Activated gamma-delta T cell treated with Interleukin-2 at 50 U/mL for 16 hours (primary cell): ENCODE measurements at regions not wholly inside any gene's neighbourhood (a gene's known extent, or its start where the extent isn't known, plus 50 kb on each side); places are given as distances from the start of the nearest gene placed in this dataset.

ENCODE experiments used
- DNase-seq: peaks from one replicate; pipeline ENCODE4 v3.0.0-alpha.2; 2020

DNA sequence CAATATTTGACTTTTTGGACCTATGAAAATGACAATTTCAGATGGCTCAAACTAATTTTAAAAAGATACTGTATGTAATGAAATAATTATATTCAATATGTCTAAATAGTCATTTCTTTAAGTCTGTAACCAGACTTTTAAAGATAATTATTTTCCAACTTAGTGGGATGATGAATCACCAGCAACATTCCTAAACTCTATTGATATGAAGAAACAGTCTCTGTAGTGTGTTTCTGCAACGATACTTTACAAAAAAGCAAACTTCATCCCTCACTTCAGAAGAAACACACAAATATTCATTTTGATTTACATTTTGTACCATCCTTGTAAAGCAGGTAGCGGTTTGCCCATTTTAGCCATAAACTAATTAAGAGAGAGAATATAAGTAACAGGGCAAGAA, 417.4 kb downstream of the EFNB2 start:
- no peak for DNase-seq

DNA sequence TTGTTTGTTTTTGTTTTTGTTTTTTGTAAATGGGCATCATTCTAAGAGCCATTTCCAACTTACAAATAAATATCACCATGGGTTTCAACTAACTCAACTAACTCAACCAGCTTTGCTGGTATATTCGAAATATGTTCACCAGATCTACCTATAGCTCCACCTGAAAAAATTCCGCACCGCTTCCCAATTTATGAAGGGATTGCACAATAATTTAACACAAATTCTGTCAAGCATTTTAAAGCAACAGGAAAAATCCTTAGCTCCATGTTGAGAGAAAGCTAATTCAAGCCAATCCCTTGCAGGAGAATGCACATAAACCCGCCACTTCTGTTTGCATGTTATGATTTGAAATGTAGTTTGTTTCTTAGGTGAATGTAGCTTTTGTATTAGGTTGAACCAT, 417.8 kb downstream of the EFNB2 start:
- no peak for DNase-seq

DNA sequence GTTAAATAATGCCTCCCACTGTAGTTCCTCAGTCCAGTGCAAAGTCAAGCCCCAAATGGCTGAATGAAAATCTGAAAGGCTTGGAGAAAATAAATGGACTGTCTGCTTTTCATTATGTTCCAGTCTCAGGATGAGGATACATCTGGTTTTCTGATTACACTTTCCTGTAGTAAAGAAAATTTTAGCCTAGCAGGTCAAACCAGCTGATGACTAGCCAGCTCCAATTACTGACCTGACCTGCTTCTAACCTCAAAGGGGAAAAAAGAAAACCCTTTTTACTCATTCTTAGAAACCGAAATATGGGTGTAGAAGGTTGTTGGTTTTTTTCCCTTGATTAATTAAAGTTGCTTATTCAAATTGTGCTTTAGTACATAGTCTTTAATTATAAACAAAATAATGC, 418.4 kb downstream of the EFNB2 start:
- no peak for DNase-seq

DNA sequence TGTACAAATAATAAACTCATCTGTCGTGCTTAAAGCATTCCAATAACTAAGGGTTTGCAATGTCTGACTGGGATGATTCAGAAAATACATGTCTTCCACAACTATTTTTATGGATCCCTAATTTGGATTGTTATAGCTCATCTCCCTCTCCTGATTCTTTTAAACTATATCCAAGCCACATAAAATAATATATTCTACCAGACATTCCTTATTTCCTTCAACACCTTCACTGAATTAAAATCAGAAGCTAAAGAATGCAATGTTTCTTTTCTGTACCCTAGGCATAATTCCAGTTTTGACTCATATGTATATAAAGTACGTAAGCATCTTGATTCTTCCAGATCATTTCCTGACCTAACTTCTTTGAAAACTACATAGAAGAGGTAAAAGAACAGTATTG, 420.4 kb downstream of the EFNB2 start:
- no peak for DNase-seq

DNA sequence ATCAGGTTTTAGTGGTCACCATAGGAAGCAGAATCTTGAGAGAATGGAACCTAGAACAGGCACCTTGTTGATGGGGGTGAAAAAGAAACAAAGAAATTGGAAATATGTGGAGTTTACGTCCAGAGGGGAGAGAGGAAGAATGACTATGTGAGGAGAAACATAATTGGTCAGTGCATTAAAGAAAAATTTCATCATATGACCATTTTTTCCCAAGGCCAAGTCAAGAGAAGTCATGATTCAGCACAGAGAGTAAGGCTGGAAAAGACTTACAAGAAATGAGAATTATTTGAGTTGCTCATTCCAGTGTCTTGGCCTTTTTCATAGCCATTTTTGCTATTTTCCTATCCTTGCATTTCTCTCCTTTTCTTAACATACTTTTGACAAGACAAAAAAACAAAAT, 421.7 kb downstream of the EFNB2 start:
- DNase-seq: no peak

DNA sequence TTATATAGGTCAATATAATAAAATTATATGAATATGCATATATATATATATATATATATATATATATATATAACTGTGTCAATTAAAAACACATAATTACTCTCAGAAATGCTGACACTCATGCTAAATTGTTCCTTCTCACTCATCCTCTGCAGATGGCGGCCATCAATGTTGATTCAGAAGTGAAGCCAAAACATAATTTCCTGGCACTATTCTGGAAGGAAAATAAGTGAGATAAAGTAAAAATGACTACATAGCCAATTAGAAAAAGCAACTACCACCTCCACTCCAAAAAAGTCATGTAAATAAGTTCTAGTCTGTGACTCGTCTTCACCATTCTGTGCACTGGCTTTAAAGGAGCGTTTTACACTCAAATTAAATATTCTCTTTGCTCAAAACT, 423.3 kb downstream of the EFNB2 start:
- no peak for DNase-seq

DNA sequence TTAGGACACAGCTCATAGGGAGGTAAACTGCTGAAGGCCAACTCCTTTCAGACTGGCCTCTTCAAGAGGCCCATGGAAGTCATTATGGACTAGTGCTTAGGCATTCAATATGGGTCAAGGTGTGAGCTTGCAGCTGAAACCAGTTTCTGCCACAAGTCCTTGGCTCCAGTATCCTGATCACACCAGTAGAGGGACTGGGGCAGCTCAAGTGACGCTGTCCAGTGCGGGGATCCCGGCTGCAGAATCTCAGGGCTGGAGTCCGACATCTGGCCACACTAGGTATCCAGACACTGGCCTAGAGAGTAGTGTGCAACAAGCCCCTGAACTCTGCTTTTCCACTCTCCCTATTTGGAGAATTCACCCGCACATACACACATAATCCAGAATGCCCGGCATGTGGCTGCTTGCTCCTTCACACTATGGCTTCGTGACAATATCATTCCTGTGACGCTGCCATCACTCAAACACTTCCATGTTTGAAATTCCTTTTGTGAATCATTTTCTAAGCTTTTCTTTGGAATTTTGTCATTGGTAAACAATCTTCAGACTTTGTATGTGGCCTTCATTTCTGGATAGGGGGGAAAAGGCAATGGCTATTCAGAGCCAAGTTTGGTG, 425.1 kb downstream of the EFNB2 start:
- DNase-seq: no peak

DNA sequence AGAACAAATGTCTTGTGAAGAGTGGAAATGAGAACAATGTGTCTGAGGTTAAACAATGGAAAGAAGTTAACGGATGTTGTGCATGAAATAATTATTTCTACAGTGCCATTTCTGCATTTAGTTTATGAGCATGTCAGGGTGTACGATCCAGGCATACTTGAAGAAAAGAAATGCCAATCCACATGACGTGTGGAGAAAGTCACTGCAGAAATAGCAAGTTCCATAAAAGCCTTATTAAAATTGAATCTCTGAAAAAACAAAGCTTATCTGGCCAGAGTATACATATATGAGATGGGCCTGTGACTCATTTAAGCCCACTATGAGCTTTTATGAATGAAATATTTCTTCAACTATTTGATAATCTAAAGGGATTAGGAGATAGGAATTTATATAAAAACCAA, 426.1 kb downstream of the EFNB2 start:
- no peak for DNase-seq

DNA sequence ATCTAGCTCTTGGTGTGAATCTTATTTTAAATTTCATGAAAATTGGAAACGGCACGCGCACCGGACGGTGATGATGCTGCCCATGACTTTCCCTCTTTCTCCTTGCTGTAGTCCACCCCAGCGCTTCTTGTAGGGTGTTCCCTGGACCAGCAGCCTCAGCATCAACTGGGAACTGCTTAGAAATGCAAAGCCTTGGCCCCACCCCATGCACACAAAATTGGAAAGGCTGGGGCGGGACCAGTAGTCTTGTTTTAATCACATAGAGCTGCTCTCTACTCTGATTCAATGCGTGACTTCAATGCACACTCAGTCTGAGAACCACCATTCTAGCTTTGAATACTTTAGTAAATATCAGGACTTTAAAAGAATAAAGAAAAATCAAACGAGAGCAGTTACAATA, 427.1 kb downstream of the EFNB2 start:
- no peak for DNase-seq

DNA sequence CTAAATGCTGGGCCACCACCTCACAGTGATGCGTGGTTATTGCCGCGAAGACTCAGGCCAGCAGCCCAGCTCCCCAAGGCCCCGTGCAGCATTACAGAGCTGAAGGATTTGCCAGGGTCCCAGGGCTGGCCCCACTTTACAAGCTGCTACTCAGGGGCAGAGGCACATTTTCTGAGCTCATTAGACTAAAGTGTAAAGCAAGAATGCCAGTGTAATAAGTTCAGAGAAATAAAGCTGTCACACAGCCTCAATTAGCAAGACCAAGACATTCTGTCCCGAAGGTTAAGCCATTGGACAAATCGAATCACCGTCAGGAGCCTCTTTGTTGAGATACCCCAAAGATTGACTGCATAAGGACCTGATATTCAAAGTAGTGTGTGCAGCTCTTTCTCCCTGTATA, 428.4 kb downstream of the EFNB2 start:
- no peak for DNase-seq

DNA sequence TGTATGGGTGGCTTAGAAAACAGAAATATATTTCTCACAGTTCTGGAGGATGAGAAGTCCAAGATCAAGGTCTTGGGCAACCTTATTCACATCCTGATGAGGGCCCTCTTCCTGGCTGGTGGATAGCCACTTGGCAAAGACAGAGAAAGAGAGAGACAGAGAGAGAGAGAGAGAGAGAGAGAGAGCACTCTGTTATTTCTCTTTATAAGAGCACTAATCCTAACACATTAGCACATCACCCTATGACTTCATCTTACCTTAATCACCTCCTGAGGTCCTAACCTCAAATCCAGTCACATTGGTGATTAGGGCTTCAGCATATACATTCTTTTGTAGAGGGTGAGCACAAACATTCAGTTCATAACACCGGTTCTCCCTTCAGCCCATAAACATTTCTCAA, 430.3 kb downstream of the EFNB2 start:
- no peak for DNase-seq

DNA sequence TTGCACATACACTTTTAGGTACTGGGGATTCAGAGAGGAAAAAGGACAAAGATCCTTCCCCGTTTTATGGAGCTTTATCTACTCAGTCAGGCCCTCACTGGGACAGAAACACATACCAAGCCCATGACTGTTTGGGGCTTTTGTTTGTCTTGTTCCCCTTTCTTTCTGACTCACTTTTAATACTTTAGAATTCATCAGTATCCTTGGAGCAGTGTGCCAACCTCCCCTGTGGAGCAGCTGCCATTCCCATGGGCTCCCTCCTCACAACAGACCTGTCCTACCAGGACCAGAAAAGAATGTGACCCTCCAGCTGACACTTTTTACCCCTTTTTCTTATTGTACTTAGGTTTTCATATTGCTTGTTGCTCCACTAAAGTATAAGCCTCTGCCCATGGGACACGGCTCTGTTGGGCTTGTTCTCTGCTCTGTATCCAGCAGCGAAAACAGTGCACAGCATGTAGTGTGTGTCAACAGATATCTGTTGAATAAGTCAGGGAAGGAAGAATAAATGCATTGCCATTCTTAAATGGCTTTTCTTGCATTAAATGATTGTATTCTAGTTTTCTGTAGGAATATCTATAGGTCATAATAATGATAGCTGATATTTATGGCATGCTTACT, 431.1 kb downstream of the EFNB2 start:
- DNase-seq: no peak

DNA sequence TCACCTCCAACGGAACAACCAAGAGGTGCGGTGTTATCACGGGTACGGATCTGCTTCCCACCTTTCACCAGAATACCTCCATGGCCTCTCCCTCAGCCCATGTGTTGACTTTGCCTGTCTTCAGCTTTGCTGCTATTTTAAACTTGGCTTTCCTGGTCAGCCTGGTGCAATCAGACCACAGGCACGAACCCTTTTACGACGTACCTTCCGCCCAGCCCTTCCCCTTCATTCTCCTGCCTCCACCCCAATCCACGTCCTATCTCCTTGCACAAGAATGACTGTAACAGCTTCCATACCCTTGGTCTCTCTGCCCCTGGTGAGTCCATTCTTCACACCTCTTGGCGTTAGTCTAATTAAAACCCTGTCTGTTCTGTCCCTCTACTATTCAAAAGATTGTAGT, 431.7 kb downstream of the EFNB2 start:
- DNase-seq: no peak

DNA sequence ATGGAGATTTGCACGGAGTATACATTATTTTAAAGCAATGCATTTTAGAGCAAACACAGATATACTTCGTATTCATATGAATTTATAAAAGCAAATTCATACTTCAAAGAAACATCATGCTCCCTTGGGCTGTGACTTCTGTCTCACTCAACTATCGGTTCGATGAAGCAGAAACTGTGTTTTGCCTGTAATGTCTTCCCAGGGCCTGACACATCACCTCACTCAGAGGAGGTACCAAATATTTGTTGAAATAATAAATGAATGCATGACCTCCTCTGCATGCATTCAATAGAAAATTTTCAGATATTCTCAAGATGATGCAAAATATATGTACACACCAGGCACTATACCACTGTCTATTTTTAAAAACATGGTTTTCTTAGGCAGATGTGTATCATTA, 432.7 kb downstream of the EFNB2 start:
- no peak for DNase-seq

DNA sequence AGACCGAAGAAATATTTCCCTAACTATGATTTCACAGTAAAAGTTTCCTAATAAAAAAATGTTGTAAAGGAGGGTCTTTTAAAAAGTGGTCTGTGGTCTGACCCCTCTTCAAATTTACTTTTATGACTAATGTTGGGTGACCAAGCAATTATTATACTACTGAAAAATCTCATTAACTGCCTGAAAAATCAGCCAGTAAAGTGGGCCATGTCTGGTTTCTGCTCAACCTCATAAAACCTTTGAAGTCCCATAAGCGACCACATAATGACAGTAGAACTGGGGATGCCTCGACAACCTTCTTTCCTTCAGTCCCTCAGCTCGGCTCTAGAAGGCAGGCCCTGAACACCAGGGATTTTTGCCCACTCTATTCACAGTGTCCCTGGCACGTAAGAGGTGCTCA, 434.3 kb downstream of the EFNB2 start:
- no peak for DNase-seq

DNA sequence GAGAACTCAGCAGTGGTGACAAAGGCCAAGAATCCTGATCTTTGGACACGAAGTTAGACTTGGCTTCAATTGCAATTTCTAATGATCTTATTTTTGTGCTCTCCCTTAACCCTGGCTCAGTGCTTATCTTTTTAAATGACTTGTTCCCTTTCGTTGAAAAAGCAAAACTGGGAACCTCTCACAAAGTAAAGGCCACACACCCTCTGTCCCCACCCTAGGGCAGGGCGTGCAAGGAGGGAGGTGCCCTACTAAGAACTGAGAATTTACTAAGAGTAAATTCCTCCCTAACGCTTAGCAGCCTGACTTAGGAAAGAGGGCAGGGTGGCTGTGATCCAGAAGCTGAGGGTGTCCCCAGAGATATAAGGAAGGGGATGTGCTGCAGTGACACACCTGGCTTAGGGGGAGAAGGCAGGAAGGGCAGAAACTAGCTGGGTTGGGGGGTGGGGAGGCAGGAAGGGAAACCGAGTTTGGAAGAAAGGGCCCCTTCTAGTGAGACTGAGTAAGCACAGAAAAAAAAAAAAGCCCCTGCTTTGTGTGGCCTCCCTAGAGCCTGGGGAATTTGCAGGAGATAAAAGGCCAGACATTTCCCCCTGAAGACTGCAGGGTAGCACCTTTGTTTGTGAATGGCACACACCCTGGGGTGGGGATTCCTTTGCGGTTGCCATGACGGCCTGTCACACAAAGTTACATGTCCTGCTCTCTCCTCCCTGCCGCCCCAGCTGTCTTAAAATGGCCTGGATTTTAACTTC, 435.1 kb downstream of the EFNB2 start:
- DNase-seq: no peak

DNA sequence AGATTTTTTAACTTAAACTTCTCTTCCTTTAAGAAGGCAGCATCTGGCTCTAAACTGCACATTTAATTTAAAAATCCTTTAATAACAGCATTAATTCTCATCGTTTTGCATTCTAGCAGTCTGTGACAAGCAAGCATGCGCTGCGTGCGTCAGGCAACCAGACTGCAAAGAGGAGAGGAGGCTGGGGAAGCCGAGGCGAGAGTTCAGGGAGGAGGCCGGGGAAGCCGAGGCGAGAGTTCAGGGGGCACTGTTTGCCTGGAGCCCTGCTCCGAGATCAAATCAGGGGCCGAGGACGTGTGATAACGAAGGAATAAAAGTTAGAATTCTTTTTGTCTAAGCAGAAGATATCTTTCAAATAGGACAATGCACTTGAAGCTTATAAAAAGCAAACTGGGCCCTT, 435.7 kb downstream of the EFNB2 start:
- DNase-seq: no peak

DNA sequence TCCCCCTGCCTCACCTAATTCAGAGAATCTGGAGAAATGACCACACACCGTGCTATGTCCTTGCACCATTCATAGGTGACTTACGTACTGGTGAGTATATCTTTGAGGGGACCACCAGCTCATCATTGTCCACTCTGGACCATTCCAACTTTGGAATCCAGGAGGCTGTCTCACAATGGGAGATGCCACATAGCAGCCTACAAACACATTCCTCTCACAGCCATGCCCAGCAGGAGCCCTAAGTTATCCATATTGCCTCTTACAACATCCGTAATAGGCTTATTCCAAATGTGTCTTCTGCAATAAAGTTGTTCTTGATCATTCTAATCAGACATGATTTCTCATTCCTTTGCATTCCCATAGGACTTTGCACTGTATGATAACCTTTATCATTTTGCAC, 436.7 kb downstream of the EFNB2 start:
- no peak for DNase-seq

DNA sequence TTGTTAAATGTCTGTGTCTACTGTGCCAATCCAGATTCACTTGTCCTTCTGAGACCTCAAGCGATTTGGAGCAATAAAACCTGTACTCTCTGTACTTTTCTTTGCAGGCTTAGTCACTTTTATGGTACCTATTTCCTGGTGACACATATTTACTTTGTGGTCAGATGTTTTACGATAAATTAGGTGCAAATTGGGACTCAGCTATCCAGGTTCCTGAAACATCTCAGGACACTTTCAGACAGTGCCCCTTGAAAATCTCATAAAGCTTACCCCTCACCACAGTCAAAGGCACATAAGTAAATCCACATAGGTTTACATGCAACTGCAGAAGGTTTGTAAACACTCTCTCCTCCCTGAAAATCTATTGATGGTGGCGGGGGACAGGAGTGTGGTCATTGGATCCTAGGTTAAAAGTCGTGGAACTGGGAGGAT, 438.8 kb downstream of the EFNB2 start:
- DNase-seq: no peak

DNA sequence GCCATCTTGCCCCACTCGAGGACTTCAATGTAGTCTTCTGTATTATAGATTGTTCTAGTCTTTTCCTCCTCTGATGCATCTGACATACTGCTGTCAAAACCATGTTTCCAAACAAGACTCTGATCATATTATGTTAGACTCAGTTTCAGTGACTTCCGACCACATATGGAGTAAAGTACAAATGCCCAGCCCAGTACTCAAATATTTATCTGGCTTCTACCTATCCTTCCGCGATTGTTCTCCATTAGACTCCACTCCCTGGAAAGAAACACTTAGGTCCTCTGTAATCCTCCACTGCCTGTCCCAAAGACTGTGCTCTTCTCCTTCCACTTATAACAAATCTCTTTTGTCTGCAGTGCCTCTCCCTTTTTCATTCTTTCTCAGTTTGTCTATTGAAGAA, 439.5 kb downstream of the EFNB2 start:
- DNase-seq: no peak

DNA sequence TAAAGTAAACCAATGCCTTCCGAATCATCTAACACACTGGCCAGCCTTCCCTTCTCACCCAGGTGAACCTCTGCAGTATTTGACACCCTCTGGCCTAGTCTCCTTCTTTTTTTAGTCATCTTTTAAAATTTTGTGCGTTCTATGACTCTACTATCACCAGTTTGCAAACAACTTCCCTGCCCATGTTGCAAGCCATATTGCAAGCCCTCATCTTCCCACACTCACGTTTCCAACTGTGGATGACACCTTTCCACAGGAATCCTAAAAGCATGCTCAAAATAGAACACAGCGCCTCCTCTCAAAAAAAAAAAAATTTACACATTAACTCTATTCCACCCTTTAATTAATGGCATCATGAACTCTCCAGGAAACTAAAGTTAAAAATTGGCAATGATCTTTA, 440.1 kb downstream of the EFNB2 start:
- DNase-seq: no peak

DNA sequence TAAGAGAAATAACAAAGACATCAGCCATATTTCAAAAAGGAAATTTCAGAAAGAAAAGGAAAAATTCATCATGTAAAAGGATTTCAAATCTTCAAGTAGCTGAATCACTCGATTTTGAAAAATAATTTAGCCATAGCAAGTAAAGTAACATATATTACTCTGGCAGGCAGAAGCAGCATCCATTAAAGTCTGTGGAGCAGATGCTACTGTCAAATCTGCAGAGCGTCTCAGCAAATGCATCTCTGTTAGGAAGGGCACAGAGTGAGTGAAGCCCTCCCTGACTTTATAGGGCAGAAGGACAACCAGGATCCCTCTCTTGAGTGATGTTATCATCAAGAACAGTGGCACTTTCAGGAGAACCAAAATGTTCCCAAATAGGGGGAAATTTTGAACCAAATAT, 445.5 kb downstream of the EFNB2 start:
- no peak for DNase-seq

DNA sequence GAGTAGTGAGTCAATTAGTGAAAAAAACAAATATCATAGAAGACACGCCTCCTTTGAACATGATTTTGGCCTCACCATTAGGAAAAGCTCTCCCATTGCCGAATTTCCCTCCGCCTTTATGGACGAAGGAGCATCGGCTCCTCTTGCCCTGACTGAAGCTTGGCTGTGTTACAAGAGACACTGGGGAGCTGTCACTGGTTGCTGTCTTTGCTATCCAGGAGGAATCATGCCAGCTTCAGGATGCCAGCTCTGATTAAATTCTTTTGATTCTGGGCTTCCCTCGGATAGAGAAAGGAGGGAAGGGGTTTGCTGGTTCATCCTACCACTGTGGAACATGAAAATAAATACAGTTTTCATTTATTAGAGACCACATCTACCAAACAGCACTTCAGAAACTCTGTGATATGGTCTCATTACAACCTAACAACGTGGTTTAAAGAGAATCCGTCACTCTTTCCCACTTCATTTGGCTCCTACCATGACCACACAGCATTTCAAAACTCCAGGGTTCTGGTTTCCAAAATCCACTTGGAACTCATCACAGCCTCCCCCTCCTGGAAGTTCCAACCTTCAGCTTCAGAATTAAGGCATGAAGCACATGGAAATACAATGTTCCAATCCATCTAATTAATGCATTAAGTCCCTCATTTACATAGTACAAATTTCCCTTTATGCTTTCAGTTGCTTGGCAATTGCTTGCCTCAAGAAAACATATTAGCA, 446.0 kb downstream of the EFNB2 start:
- DNase-seq: no peak

DNA sequence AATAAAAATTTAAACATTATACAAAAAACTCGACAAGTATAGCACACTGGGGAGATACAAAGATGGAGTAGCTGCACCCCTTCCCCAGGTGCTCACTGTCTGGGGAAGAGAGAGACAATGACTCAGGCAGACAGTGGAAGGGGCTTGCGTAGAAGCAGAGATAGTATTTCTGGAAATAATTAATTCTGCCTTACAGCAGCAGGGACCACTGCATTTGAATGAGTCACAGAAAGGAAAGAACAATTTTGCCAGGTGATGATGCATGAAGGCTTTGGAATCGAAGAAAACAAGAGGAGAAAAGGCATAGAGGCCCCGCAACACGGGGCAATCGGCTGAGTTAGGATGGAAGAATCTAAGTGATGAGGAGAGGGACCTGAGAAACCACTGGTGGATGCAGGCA, 447.4 kb downstream of the EFNB2 start:
- DNase-seq: no peak
